22Rv1 (cell line): ENCODE measurements at regions not wholly inside any gene's neighbourhood (a gene's known extent, or its start where the extent isn't known, plus 50 kb on each side); places are given as distances from the start of the nearest gene placed in this dataset.

ENCODE experiments used
- ZFX ChIP-seq: fragments of 450-650 bp; IDR thresholded peaks from 2 replicates; pipeline ENCODE4 v1.6.1; 2017; ENCODE audit warnings: antibody characterized with exemption, borderline replicate concordance
- TF ChIP-seq, protein P1 (sequence below): fragments of 450-650 bp; IDR thresholded peaks from 2 replicates; pipeline ENCODE4 v1.5.1; 2017; ENCODE audit warnings: mild to moderate bottlenecking

DNA sequence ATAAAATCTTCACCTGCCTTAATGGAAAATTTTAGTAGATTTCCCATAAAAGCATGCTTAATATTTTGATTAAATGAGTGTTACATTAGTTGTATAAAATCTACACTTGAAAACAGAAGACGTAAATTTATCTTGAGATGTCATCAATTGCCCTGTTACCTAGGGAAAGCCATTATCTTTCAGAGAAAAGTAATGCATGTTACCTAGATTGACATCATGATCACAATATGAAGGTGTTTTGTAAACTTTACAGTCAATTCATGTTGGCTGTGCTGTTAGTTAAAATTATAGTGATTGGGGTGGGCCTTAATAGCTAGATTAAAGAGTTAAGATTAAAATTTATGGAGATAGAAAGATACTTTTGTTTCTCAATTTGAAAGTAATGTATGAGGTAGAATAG lies 293.2 kb upstream of the PCDH18 start:
- TF ChIP-seq, protein P1, sequence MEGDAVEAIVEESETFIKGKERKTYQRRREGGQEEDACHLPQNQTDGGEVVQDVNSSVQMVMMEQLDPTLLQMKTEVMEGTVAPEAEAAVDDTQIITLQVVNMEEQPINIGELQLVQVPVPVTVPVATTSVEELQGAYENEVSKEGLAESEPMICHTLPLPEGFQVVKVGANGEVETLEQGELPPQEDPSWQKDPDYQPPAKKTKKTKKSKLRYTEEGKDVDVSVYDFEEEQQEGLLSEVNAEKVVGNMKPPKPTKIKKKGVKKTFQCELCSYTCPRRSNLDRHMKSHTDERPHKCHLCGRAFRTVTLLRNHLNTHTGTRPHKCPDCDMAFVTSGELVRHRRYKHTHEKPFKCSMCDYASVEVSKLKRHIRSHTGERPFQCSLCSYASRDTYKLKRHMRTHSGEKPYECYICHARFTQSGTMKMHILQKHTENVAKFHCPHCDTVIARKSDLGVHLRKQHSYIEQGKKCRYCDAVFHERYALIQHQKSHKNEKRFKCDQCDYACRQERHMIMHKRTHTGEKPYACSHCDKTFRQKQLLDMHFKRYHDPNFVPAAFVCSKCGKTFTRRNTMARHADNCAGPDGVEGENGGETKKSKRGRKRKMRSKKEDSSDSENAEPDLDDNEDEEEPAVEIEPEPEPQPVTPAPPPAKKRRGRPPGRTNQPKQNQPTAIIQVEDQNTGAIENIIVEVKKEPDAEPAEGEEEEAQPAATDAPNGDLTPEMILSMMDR = no peak
- no peak for TF ChIP-seq ZFX
